HepG2 (cell line): ENCODE measurements at regions not wholly inside any gene's neighbourhood (a gene's known extent, or its start where the extent isn't known, plus 50 kb on each side); places are given as distances from the start of the nearest gene placed in this dataset.

Experiments used
- ATAC-seq: fragments of 200-7000 bp; cut with Tn5 transposase; 3 replicates; pipeline ENCODE4 v1.9.1; 2020; ENCODE audit warnings: mild to moderate bottlenecking, moderate library complexity
- BruUV-seq: library from RNA; stranded (reverse); fragments of 400-500 nt; replicated peaks from 2 replicates; lab custom pipeline; 2021; lab: Mats Ljungman, UMichigan
- CTCF ChIA-PET: fragments of 300-600 bp; formaldehyde crosslinking; extraction: SDS; loops from one replicate; lab custom pipeline; 2021; ENCODE audit warnings: low total read pairs, inconsistent platforms, low intra/inter-chr PET ratio; lab: Yijun Ruan, JAX
- POLR2A ChIA-PET: fragments of 350-600 bp; sonication (Branson Sonifier 250); formaldehyde crosslinking; loops from one replicate; lab custom pipeline; 2020; ENCODE audit warnings: antibody characterized with exemption, inconsistent platforms; lab: Yijun Ruan, JAX
- DNase-seq: peaks from one replicate; pipeline ENCODE4 v3.0.0-alpha.2; 2015; ENCODE audit warnings: low spot score
- FAIRE-seq: peaks from 3 replicates; lab custom pipeline; 2011; peaks lifted over from hg19 to GRCh38; lab: Jason Lieb, UNC
- H2AFZ ChIP-seq: one replicate; pipeline ENCODE4 v1.6.1; 2011; ENCODE audit warnings: low read length, inconsistent platforms
- H3K27ac ChIP-seq: fragments of 300-600 bp; 3 replicates; pipeline ENCODE4 v1.8.0; 2011; ENCODE audit warnings: mixed run types, mild to moderate bottlenecking, mixed read lengths, low read length, inconsistent platforms; ENCODE audit not compliant: insufficient read depth; ENCODE audit errors: extremely low read length
- H3K27me3 ChIP-seq, 2 experiments: fragments of 200-600 bp in 1 of 2; 2 replicates in 1 of 2; 3 replicates in 1 of 2; pipeline versions ENCODE4 v1.6.0 to v1.8.0; 2011; ENCODE audit warnings: low read length in 2 of 2, mild to moderate bottlenecking in 2 of 2, moderate library complexity in 2 of 2, inconsistent platforms in 1 of 2; ENCODE audit not compliant: insufficient read depth in 2 of 2, control insufficient read depth in 1 of 2
- H3K36me3 ChIP-seq, 2 experiments: fragments of 200-600 bp in 1 of 2; replicated peaks in 1 of 2; 2 replicates in 1 of 2; 3 replicates in 1 of 2; pipeline versions ENCODE4 v1.5.1 to v1.8.0; 2011; ENCODE audit warnings: low read length in 2 of 2, inconsistent platforms in 1 of 2; ENCODE audit not compliant: insufficient read depth in 2 of 2, control insufficient read depth in 1 of 2
- H3K4me1 ChIP-seq: 2 replicates; pipeline ENCODE4 v1.5.1; 2012; ENCODE audit warnings: low read length, inconsistent platforms; ENCODE audit not compliant: insufficient read depth
- H3K4me2 ChIP-seq: 2 replicates; pipeline ENCODE4 v1.6.0; 2011; ENCODE audit warnings: low read depth, low read length, inconsistent platforms
- H3K4me3 ChIP-seq, 3 experiments: fragments of 200-600 bp in 1 of 3; sonication (generic), shearing (Covaris generic) in 1 of 3; replicated peaks in 1 of 3; 2 replicates each; pipeline ENCODE4 v1.5.1; 2011 to 2016; ENCODE audit warnings: low read length in 3 of 3, inconsistent platforms in 2 of 3, low read depth in 2 of 3, mild to moderate bottlenecking in 2 of 3, control low read depth in 1 of 3, mixed read lengths in 1 of 3; ENCODE audit not compliant: insufficient read depth in 1 of 3
- H3K79me2 ChIP-seq: one replicate; pipeline ENCODE4 v1.6.1; 2011; ENCODE audit warnings: low read length, inconsistent platforms; ENCODE audit not compliant: insufficient read depth
- H3K9ac ChIP-seq: 2 replicates; pipeline ENCODE4 v1.6.0; 2011; ENCODE audit warnings: mild to moderate bottlenecking, low read depth, low read length, inconsistent platforms; ENCODE audit not compliant: insufficient read depth
- H3K9me3 ChIP-seq: 2 replicates; pipeline ENCODE4 v1.5.1; 2012; ENCODE audit warnings: mild to moderate bottlenecking, low read length
- H4K20me1 ChIP-seq: 2 replicates; pipeline ENCODE4 v1.6.0; 2011; ENCODE audit warnings: inconsistent platforms, mild to moderate bottlenecking, low read length, moderate library complexity; ENCODE audit not compliant: insufficient read depth
- ATM ChIP-seq: fragments of 450-650 bp; IDR thresholded peaks from 2 replicates; pipeline ENCODE4 v1.7.1; 2017; ENCODE audit warnings: mild to moderate bottlenecking, borderline replicate concordance
- LCORL ChIP-seq, 2 experiments: fragments of 450-650 bp in 1 of 2; sonication (generic) in 1 of 2; formaldehyde crosslinking in 1 of 2; IDR thresholded peaks; 2 replicates each; pipeline versions ENCODE4 v1.5.0 to v1.6.1; 2017 to 2020; ENCODE audit warnings: antibody characterized with exemption in 1 of 2, missing genetic modification reagents in 1 of 2
- NFYB ChIP-seq: sonication (generic); formaldehyde crosslinking; IDR thresholded peaks from 2 replicates; pipeline ENCODE4 v1.4.0; 2020; ENCODE audit warnings: missing genetic modification reagents
- SIX1 ChIP-seq: sonication (generic); formaldehyde crosslinking; IDR thresholded peaks from 2 replicates; pipeline ENCODE4 v1.4.0; 2020; ENCODE audit warnings: missing genetic modification reagents, borderline replicate concordance
- ZBTB40 ChIP-seq, 2 experiments: fragments of 450-650 bp in 1 of 2; sonication (generic) in 1 of 2; formaldehyde crosslinking in 1 of 2; IDR thresholded peaks; 2 replicates each; pipeline versions ENCODE4 v1.6.1 to v1.8.0; 2016 to 2022; ENCODE audit warnings: antibody characterized with exemption in 1 of 2, mild to moderate bottlenecking in 1 of 2, missing genetic modification reagents in 1 of 2
- ZNF563 ChIP-seq: sonication (generic); formaldehyde crosslinking; IDR thresholded peaks from 2 replicates; pipeline ENCODE4 v1.8.0; 2022; ENCODE audit warnings: mild to moderate bottlenecking, moderate library complexity, missing genetic modification reagents
- in situ Hi-C: cut with HindIII; loops from 2 replicates; pipeline ENCODE4 v1.10.0; 2017; ENCODE audit warnings: low pct_unique_long_range_greater_than_20kb; ENCODE audit not compliant: extremely low pct_ligation_motif_present
- intact Hi-C: fragments of 100-400 bp; cut with micrococcal nuclease; formaldehyde crosslinking; loops from one replicate; pipeline ENCODE4 v1.10.0; 2022; ENCODE audit not compliant: unreplicated experiment
- TF ChIP-seq, protein P1 (sequence below): sonication (generic); formaldehyde crosslinking; IDR thresholded peaks from 2 replicates; pipeline ENCODE4 v1.4.0; 2020; ENCODE audit warnings: missing genetic modification reagents
- TF ChIP-seq, protein P2 (sequence below): sonication (generic); formaldehyde crosslinking; IDR thresholded peaks from 2 replicates; pipeline ENCODE4 v1.4.0; 2020; ENCODE audit warnings: missing genetic modification reagents, borderline replicate concordance

- in situ Hi-C loops, result no loop called here
- ChIA-PET POLR2A (no interaction called here), CTCF (no interaction called here)
- Histone ChIP-seq H3K27ac (no peak overlapping the region), H2AFZ (no peak overlapping the region)
- DNase-seq, result no peak
- TF ChIP-seq SIX1 (no peak), LCORL (IDR thresholded peaks at IDR 0.05) (no peak), LCORL (CRISPR knock-in tag; IDR thresholded peaks at IDR 0.05) (no peak), ZBTB40 (IDR thresholded peaks at IDR 0.05) (no peak), ZBTB40 (CRISPR knock-in tag; IDR thresholded peaks at IDR 0.05) (no peak), NFYB (CRISPR knock-in tag) (no peak), ZNF563 (no peak), ATM (no peak)
- TF ChIP-seq, protein P1, sequence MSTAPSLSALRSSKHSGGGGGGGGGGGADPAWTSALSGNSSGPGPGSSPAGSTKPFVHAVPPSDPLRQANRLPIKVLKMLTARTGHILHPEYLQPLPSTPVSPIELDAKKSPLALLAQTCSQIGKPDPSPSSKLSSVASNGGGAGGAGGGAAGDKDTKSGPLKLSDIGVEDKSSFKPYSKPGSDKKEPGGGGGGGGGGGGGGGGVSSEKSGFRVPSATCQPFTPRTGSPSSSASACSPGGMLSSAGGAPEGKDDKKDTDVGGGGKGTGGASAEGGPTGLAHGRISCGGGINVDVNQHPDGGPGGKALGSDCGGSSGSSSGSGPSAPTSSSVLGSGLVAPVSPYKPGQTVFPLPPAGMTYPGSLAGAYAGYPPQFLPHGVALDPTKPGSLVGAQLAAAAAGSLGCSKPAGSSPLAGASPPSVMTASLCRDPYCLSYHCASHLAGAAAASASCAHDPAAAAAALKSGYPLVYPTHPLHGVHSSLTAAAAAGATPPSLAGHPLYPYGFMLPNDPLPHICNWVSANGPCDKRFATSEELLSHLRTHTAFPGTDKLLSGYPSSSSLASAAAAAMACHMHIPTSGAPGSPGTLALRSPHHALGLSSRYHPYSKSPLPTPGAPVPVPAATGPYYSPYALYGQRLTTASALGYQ (CRISPR knock-in tag), result no peak
- TF ChIP-seq, protein P2, sequence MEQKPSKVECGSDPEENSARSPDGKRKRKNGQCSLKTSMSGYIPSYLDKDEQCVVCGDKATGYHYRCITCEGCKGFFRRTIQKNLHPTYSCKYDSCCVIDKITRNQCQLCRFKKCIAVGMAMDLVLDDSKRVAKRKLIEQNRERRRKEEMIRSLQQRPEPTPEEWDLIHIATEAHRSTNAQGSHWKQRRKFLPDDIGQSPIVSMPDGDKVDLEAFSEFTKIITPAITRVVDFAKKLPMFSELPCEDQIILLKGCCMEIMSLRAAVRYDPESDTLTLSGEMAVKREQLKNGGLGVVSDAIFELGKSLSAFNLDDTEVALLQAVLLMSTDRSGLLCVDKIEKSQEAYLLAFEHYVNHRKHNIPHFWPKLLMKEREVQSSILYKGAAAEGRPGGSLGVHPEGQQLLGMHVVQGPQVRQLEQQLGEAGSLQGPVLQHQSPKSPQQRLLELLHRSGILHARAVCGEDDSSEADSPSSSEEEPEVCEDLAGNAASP, result no peak
- TF ChIP-seq, all 625 proteins: peak for 0
- H3K27me3 ChIP-seq, result no peaks in the 10 kb centered on the region
- H3K9me3 ChIP-seq, result peaks cover 11% of the 10 kb centered on the region
- H3K4me2 ChIP-seq, result no peak overlapping the region
- no peak overlapping the region for H3K4me3 ChIP-seq
- H3K36me3 ChIP-seq, result no peaks in the 10 kb centered on the region
- H3K4me1 ChIP-seq, result no peaks in the 10 kb centered on the region
- ATAC-seq (no peak), FAIRE-seq (no peak)
- intact Hi-C loops, result no loop called here
- H3K79me2 ChIP-seq, result no peaks in the 10 kb centered on the region
- BruUV-seq, result no TSS peak
- no peaks in the 10 kb centered on the region for H4K20me1 ChIP-seq
- H3K9ac ChIP-seq, result no peak overlapping the region
These were observed 1016.4 kb upstream of the CRIM1 start for GRCh38 chr2:35339211-35339610.
